DND-41 (cell line): ENCODE measurements at regions not wholly inside any gene's neighbourhood (a gene's known extent, or its start where the extent isn't known, plus 50 kb on each side); places are given as distances from the start of the nearest gene placed in this dataset.

Experiments used
- EZH2 ChIP-seq: IDR thresholded peaks from 3 replicates; pipeline ENCODE4 v1.6.1; 2012; ENCODE audit warnings: borderline replicate concordance, low read depth, mild to moderate bottlenecking, moderate library complexity, low read length, inconsistent platforms; ENCODE audit not compliant: severe bottlenecking
- TF ChIP-seq, protein P1 (sequence below): IDR thresholded peaks from 2 replicates; pipeline ENCODE4 v1.5.1; 2012; ENCODE audit warnings: borderline replicate concordance, low read length, moderate library complexity, mild to moderate bottlenecking; ENCODE audit not compliant: poor library complexity, severe bottlenecking; ENCODE audit errors: extremely low read depth

- TF ChIP-seq, protein P1, sequence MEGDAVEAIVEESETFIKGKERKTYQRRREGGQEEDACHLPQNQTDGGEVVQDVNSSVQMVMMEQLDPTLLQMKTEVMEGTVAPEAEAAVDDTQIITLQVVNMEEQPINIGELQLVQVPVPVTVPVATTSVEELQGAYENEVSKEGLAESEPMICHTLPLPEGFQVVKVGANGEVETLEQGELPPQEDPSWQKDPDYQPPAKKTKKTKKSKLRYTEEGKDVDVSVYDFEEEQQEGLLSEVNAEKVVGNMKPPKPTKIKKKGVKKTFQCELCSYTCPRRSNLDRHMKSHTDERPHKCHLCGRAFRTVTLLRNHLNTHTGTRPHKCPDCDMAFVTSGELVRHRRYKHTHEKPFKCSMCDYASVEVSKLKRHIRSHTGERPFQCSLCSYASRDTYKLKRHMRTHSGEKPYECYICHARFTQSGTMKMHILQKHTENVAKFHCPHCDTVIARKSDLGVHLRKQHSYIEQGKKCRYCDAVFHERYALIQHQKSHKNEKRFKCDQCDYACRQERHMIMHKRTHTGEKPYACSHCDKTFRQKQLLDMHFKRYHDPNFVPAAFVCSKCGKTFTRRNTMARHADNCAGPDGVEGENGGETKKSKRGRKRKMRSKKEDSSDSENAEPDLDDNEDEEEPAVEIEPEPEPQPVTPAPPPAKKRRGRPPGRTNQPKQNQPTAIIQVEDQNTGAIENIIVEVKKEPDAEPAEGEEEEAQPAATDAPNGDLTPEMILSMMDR = no peak
- TF ChIP-seq EZH2 = no peak
Observed at GRCh38 chrX:150197388-150197787, 165.7 kb upstream of the MAMLD1 start.
